HG03045 (cell line): ENCODE measurements at regions not wholly inside any gene's neighbourhood (a gene's known extent, or its start where the extent isn't known, plus 50 kb on each side); places are given as distances from the start of the nearest gene placed in this dataset.
A peak's percentile ranks its signal among the peaks of the same experiment; 100 is the strongest.

Experiments
- ATAC-seq: cut with Tn5 transposase; IDR thresholded peaks from one replicate; pipeline ENCODE4 v1.9.1; 2021; ENCODE audit warnings: mild to moderate bottlenecking, moderate library complexity; ENCODE audit not compliant: unreplicated experiment

GRCh38 chr18:59848002-59848401 lies 51.8 kb upstream of the PMAIP1 start:
- ATAC-seq, result peak; percentile 23

- ATAC-seq, result peak; percentile 11
These were observed 52.3 kb upstream of the PMAIP1 start for GRCh38 chr18:59847491-59847846.

GRCh38 chr18:59846814-59847490 lies 52.8 kb upstream of the PMAIP1 start:
- peak; percentile 98 for ATAC-seq

DNA sequence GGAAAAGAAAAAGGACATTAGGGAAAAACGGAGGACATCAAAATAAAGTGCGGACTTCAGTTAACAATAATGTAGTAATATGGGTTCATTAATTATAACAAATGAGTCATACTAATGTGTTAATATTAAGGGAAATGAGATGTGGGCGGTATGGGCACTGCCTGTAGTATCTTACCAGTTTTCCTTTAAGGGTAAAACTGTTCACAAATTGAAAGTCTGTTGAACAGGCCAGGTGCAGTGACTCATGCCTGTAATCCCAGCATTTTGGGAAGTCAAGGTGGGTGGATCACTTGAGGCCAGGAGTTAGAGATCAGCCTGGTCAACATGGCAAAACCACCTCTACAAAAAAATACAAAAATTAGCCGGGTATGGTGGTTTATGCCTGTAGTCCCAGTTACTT lies 56.8 kb upstream of the PMAIP1 start:
- no peak for ATAC-seq

- ATAC-seq, result no peak
These were observed 59.7 kb upstream of the PMAIP1 start for GRCh38 chr18:59839931-59840685.

GRCh38 chr18:59839246-59839645 lies 60.5 kb upstream of the PMAIP1 start:
- no peak for ATAC-seq

DNA sequence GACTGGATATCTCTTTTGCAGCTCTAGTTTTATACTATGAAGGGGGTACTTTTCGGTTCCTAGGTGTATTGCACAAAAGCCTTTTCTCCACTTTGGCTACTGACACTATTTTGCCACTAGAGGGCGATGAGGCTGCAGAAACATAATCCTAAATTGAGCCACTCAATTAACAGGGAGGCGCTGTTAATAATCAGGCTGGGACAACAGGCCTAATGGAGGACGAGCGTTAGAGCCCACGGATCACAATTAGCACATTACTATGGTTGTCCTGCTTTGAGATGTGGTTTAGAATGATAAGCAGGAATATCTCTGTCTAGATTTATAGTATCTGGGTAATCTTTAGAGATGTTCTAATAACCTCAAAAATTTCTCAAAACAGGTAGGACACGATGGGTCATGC lies 62.2 kb upstream of the PMAIP1 start:
- peak; percentile 48 for ATAC-seq

- no peak for ATAC-seq
These were observed 64.0 kb upstream of the PMAIP1 start for GRCh38 chr18:59835605-59836379.

DNA sequence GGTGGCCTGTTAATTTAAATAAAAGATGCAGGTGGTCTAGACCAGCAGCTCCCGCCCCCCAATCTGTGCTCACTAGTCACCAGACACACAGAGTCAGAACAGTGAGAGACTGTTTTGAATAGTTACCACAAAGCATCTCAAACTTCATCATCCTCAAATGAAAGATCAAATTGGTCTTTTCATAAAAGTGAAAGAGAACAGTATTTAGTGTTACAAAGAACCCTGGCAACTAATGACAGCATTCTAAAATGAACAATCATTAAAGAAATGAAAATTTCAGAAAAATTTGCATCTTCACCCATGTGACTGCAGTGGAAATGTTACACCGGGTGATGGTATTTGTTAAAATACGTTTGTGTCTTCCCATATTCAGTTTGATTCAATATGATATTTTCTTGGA lies 65.5 kb upstream of the PMAIP1 start:
- peak; percentile 43 for ATAC-seq

DNA sequence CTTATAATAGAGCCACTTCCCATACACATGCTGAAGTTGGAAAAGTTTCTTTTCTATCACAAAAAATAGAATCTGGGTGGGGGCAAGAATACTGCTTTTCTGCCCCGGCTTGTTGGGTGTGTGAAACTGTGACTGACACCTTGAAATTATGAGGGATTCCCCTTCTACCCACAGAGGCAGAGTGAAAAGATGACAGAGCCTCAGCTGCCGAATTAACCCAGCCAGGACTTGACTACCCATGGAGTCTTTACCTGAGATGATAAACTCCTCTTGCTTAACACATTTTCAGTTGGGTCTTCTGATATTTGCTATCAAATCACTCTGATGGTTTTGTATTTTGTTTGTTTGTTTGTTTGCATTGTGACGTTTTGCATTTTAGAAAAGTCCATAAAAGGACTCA lies 66.0 kb upstream of the PMAIP1 start:
- peak; percentile 92 for ATAC-seq

DNA sequence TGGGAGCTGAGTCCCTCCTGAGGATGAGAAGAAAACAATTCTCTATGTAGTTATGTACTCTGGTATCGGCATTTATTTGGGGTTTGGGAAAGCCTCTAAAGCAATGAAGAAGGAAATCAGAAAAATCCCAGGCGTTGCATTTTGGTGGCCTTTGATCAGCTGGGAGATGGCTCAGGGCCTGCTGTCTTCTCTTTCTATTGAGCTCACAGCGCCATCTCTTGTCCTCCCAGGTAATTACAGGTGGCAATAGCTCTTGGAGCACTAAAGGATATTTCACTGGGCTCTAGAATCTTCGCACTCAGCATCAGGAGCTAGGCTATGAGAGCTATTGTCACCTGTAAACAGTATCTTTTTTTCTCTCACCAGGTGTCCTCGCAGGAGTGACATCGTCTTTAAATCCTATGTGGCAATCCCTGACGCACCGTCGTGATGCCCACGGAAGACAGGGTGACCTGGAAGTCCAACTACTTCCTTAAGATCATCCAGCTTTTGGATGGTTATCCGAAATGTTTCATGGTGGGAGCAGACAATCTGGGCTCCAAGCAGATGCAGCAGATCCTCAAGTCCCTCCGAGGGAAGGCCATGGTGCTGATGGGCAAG lies 76.1 kb upstream of the PMAIP1 start:
- ATAC-seq, result peak; percentile 60

GRCh38 chr18:59822612-59823550 lies 76.9 kb upstream of the PMAIP1 start:
- no peak for ATAC-seq

DNA sequence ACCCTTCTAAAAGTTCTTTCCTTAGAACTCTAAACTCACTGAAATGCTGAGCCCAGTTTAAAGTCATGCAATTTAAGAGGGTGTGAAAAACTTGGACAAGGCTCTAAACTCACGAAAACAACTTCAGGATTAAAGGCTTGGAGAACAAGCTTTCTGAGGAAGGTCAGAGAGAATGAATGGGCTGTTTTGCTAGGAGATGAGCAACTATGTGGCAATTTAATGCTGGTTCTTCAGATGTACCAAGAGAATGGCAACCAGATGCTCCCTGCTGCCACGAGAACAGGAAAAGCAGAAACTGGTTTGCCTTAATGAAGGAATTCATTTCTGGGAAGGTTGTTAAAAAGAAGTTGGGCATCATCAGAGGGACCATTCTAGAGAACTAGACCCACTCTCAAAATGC lies 77.8 kb upstream of the PMAIP1 start:
- no peak for ATAC-seq

GRCh38 chr18:59820663-59821062 lies 79.1 kb upstream of the PMAIP1 start:
- ATAC-seq, result no peak

DNA sequence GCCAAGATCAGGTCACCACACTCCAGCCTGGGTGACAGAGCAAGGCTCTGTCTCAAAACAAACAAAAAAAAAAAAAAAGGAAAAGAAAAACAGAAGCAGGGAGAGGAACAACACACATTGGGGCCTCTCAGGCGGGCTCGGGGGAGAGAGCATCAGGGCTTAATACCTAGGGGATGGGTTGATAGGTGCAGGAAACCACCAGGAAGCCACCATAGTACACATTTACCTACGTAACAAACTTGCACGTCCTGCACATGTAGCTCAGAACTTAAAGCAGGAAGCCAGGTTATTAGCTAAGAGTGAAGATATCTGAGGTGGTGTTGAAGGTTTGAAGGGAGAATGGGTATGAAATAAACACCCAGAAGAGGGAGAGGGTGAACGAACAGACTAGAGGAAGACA lies 81.0 kb upstream of the PMAIP1 start:
- no peak for ATAC-seq

DNA sequence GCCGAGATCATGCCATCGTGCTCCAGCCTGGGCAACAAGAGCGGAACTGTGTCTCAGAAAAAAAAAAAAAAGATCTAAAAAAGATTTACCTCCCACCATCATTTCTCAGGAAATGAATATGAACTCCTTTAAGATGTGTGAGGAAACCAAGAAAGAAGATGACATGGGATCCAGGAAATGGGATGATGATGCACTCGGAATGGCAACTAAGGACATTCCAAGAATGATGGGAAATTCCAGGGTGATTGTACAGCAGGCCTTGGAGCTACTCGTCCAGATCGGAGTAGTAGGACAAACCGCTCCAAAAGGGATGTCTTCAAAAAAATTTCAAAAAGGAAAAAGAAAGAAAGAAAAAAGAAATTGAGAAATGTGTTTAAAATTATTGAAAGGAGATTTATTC lies 84.9 kb upstream of the PMAIP1 start:
- ATAC-seq, result no peak

DNA sequence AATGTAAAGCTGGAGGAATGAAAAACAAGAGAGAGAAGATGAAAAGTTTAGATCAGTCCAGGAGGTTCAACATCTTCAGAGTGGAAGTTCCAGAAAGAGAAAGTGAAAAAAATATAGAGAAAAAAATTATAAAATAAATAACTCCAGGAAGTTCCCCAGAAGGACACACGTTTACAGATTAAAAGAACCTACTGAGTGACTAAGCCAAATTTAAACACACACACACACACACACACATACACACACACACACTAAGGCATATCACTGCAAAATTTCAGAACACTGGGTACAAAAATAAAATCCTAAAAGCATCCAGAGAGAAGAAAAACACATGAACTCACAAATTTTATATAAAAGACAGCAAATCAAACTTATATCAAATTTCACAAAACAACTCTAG lies 85.9 kb upstream of the PMAIP1 start:
- ATAC-seq, result no peak

DNA sequence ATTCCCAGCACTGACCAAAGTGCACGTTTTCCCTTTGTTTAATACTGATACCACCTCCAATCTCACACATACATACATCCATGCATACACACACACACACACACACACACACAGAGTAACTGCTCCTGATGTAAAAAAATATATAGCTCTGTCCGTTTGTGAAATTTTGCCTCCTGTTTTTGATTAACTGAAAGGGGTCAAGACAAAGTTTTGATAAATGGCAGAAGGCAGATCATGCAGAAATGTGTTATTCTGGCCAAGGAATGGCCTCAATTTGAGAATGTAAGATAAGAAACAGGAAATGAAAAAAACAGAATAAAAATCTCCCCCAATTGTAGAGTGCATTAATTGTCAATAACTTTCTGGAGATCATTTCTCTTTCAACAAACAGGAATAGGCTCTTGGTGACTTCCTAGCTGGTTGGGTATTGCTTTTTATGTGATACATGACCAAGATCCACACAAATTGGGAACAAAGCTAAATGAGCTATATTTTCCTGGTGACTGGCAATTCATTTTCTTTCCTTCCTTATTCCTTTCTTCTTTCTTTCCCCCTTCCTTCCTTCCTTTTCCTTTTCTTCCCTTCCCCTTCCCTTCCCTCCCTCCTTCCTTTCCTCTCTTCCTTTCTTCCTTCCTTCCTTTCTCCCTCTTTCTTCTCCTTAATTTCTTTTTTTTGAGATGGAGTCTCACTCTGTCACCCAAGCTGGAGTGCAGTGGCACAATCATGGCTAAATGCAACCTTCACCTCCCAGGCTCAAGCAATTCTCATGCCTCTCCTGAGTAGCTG lies 88.9 kb upstream of the PMAIP1 start:
- ATAC-seq, result no peak

DNA sequence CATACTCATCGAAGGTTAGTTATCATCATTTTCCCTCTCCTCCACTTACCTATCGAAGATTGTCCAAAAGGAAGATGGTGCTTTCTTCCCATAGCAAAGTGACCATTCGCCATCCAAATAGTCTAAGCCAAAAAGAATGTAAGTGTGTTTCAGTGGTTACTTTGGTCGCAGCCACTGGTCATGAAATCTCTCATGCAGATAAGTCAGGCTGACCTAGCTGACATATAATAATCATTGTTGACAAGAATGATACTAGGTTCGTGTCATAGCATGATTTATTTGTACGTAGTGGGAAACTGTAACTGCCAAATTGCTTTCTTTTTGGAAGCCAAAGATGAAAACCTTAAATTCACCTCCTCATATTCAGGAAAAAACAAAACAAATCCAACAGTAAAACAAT lies 89.6 kb upstream of the PMAIP1 start:
- no peak for ATAC-seq

DNA sequence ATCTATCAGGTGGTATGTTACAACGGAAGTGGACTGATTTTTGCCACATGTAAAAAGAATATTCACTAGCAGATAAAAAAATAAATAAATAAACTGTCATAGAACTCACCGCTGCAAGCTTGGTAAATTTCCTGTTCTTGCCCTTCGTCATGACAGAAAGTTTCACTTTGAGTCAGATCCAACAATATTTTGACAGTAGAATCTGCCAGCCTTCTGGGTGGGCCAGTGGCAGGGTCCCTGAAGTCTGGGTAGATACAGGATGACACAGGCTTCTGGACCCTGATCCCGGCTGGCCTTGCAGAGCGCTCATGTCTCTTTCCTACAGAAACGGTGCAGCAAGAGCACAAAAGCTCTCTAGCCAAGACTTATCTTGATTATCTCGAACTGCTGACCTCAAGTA lies 97.8 kb upstream of the PMAIP1 start:
- no peak for ATAC-seq
